Lung (tissue), 11 donors: ENCODE measurements at regions not wholly inside any gene's neighbourhood (a gene's known extent, or its start where the extent isn't known, plus 50 kb on each side); places are given as distances from the start of the nearest gene placed in this dataset.

Source experiments
- ATAC-seq: fragments of 200-7000 bp; cut with Tn5 transposase; one replicate; pipeline ENCODE4 v1.9.1; 2020; ENCODE audit warnings: moderate number of reproducible peaks; ENCODE audit not compliant: insufficient read depth, low FRiP score
- DNase-seq, 3 donors: peaks; one replicate each; pipeline ENCODE4 v3.0.0-alpha.2; 2013 to 2017
- H3K27ac ChIP-seq, 2 donors: one replicate each; pipeline ENCODE4 v1.5.1; 2013; ENCODE audit warnings: mild to moderate bottlenecking in 2 of 2, moderate library complexity in 2 of 2, control low read depth in 1 of 2, inconsistent platforms in 1 of 2, low read depth in 1 of 2, low read length in 1 of 2
- H3K27me3 ChIP-seq, 3 donors: one replicate each; pipeline ENCODE4 v1.5.1; 2013; ENCODE audit warnings: low read length in 2 of 3; ENCODE audit not compliant: control insufficient read depth in 3 of 3, insufficient read depth in 3 of 3
- H3K36me3 ChIP-seq, 4 donors: one replicate each; pipeline ENCODE4 v1.5.1; 2013; ENCODE audit warnings: low read length in 4 of 4, mild to moderate bottlenecking in 1 of 4, moderate library complexity in 1 of 4; ENCODE audit not compliant: control insufficient read depth in 4 of 4, insufficient read depth in 4 of 4
- H3K4me1 ChIP-seq, 5 donors: one replicate each; pipeline ENCODE4 v1.5.1; 2013; ENCODE audit warnings: low read length in 5 of 5, mild to moderate bottlenecking in 2 of 5, moderate library complexity in 1 of 5; ENCODE audit not compliant: control insufficient read depth in 5 of 5, insufficient read depth in 5 of 5
- H3K4me3 ChIP-seq: one replicate; pipeline ENCODE4 v1.5.1; 2013; ENCODE audit warnings: mild to moderate bottlenecking, control low read depth, moderate library complexity
- H3K9ac ChIP-seq, 2 donors: one replicate each; pipeline ENCODE4 v1.5.1; 2013; ENCODE audit warnings: low read length in 2 of 2, control low read depth in 1 of 2; ENCODE audit not compliant: insufficient read depth in 1 of 2
- H3K9me3 ChIP-seq, 4 donors: one replicate each; pipeline ENCODE4 v1.5.1; 2013; ENCODE audit warnings: low read length in 3 of 4, mild to moderate bottlenecking in 1 of 4, moderate library complexity in 1 of 4; ENCODE audit not compliant: control insufficient read depth in 4 of 4, insufficient read depth in 3 of 4
- WGBS, 2 donors: extraction: QIAGEN DNeasy Blood & Tissue Kit; methylation state at CpG; one replicate each; pipeline ENCODE4 v1.1.7; 2013; 5-methylcytosine and 5-hydroxymethylcytosine counted together
- TF ChIP-seq, protein P1 (sequence below): IDR thresholded peaks from 2 replicates; pipeline ENCODE4 v1.5.1; 2012; ENCODE audit warnings: mild to moderate bottlenecking; ENCODE audit errors: control extremely low read depth, extremely low read depth
- donor health status: control.
- donor health status: control.
- donor health status: Bipolar disorder and iron deficiency.
- donor health status: healthy.
- donor health status: DM: yes; HTN: yes; CAD: no.

- Histone ChIP-seq H3K4me1 (no peaks in the 10 kb centered on the region), H3K9me3 (peaks cover 0 to 4% (median 0%) of the 10 kb centered on the region in 4 donors), H3K27ac (no peak overlapping the region), H3K36me3 (no peaks in the 10 kb centered on the region), H3K27me3 (no peaks in the 10 kb centered on the region), H3K9ac (no peak overlapping the region), H3K4me3 (no peak overlapping the region)
- DNase-seq (peak; percentile 16 to 21 (median 18)), ATAC-seq (no peak)
- 73 to 82% methylated on average over 7 of the region's 7 CpGs for WGBS, 2 donors
- TF ChIP-seq, protein P1, sequence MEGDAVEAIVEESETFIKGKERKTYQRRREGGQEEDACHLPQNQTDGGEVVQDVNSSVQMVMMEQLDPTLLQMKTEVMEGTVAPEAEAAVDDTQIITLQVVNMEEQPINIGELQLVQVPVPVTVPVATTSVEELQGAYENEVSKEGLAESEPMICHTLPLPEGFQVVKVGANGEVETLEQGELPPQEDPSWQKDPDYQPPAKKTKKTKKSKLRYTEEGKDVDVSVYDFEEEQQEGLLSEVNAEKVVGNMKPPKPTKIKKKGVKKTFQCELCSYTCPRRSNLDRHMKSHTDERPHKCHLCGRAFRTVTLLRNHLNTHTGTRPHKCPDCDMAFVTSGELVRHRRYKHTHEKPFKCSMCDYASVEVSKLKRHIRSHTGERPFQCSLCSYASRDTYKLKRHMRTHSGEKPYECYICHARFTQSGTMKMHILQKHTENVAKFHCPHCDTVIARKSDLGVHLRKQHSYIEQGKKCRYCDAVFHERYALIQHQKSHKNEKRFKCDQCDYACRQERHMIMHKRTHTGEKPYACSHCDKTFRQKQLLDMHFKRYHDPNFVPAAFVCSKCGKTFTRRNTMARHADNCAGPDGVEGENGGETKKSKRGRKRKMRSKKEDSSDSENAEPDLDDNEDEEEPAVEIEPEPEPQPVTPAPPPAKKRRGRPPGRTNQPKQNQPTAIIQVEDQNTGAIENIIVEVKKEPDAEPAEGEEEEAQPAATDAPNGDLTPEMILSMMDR, result no peak
These were observed 158.0 kb downstream of the CAPZA3 start for GRCh38 chr12:18895946-18896345.

- DNase-seq (no peak), ATAC-seq (no peak)
- H3K36me3 ChIP-seq, result no peaks in the 10 kb centered on the region
- TF ChIP-seq, protein P1, result no peak
- 75 to 77% methylated on average over 5 of the region's 5 CpGs for WGBS, 2 donors
- no peaks in the 10 kb centered on the region for H3K4me1 ChIP-seq
- no peaks in the 10 kb centered on the region for H3K27me3 ChIP-seq
- H3K9me3 ChIP-seq, result no peaks in the 10 kb centered on the region
- no peak overlapping the region for H3K4me3 ChIP-seq
- no peak overlapping the region for H3K27ac ChIP-seq
- H3K9ac ChIP-seq, result no peak overlapping the region
These were observed 159.9 kb downstream of the CAPZA3 start for GRCh38 chr12:18897823-18898222.

GRCh38 chr12:18898470-18898869 lies 160.6 kb downstream of the CAPZA3 start:
- H3K9me3 ChIP-seq, result no peaks in the 10 kb centered on the region
- 85 to 93% methylated on average over 2 of the region's 2 CpGs for WGBS, 2 donors
- no peak for ATAC-seq
- H3K27me3 ChIP-seq, result no peaks in the 10 kb centered on the region
- H3K4me3 ChIP-seq, result no peak overlapping the region
- H3K9ac ChIP-seq, result no peak overlapping the region
- H3K4me1 ChIP-seq, result no peaks in the 10 kb centered on the region
- no peak for DNase-seq
- TF ChIP-seq, protein P1, result no peak
- H3K27ac ChIP-seq, result no peak overlapping the region
- no peaks in the 10 kb centered on the region for H3K36me3 ChIP-seq

DNA sequence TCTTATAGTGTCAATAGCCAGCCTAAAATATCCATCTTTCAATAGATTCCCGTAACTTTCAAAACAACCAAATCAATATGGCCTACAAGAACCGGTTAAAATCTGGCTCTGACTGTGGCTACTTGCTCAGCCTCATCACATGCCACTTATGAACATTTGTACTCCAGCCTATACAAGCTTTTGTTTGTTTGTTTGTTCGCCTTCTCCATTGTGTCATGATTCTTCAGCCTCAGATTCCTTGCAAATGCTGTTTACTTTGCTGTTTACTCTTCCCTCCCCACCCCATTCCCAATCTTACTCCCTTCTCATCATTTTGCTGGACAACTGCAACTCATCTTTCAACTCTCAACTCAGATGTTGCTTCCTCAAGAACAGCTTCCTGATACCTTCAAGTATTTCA lies 161.2 kb downstream of the CAPZA3 start:
- Histone ChIP-seq H3K4me3 (no peak overlapping the region), H3K9ac (no peak overlapping the region), H3K4me1 (no peaks in the 10 kb centered on the region), H3K9me3 (no peaks in the 10 kb centered on the region), H3K27ac (no peak overlapping the region), H3K36me3 (no peaks in the 10 kb centered on the region), H3K27me3 (no peaks in the 10 kb centered on the region)
- ATAC-seq (no peak), DNase-seq (no peak)
- TF ChIP-seq, protein P1, result no peak
- WGBS, 2 donors, result 91 to 94% methylated on average over 3 of the region's 3 CpGs
